Tibial nerve (tissue), 4 donors: ENCODE measurements at regions not wholly inside any gene's neighbourhood (a gene's known extent, or its start where the extent isn't known, plus 50 kb on each side); places are given as distances from the start of the nearest gene placed in this dataset.

Experiments used
- CTCF ChIP-seq, 5 experiments: fragments of 200-600 bp in 3 of 5; fragments of 450-650 bp in 2 of 5; sonication (generic) in 3 of 5; IDR thresholded peaks; one replicate each; pipeline ENCODE4 v1.5.1; 2016 to 2019; ENCODE audit warnings: antibody characterized with exemption in 5 of 5, mild to moderate bottlenecking in 3 of 5, moderate library complexity in 2 of 5
- EP300 ChIP-seq, 2 donors: sonication (generic); formaldehyde crosslinking; IDR thresholded peaks; one replicate each; pipeline ENCODE4 v1.6.1; 2017; ENCODE audit warnings: antibody characterized with exemption in 2 of 2, mild to moderate bottlenecking in 1 of 2

- TF ChIP-seq CTCF (IDR thresholded peaks at IDR 0.05) = no peak
- TF ChIP-seq EP300 (IDR thresholded peaks at IDR 0.05) = no peak
These were observed 95.1 kb upstream of the MYCN start for GRCh38 chr2:15845294-15845693.
